ENCODE measurements at regions not wholly inside any gene's neighbourhood (a gene's known extent, or its start where the extent isn't known, plus 50 kb on each side); places are given as distances from the start of the nearest gene placed in this dataset.

DNA sequence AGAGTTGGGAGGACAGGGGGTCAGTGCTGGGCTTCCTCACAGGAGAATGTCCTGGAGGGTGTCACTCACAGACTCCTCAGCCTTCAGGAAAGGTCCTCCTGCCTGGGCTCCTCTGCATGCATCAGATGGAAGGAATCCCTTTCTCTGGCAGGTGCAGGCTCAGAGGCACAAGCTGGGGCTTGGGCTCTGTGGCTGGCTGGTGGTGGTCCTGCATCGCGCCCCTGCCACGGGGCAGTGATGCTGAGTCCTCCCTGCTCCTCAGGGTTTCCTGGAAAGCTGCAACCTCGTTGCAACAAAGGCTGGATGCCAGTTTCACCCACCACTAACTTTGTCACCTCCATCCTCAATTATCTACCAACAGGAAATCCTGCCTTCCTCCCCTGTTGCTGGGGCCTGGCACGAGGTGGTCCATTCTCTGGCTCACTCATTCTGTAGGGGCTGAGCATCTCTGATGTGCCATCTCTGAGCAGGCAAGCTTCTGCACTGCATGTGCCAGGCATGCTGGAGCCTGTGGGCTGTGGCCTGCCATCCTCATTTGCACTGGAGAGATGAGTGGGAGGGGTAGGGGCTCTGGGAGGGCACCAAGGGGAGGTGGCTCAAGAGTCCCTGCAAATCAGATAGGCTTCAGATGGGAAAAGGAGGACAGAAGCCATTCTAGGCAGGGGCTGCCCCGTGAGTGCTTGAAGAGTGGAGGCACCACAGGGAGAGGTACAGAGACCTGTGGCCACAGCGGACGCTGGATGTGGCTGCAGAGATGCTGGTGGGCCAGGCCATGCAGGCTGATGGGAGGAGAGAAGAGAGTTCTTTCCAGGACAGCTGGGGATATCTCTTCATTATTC lies 272.6 kb upstream of the HS6ST1 start:
- TF ChIP-seq, protein P1, sequence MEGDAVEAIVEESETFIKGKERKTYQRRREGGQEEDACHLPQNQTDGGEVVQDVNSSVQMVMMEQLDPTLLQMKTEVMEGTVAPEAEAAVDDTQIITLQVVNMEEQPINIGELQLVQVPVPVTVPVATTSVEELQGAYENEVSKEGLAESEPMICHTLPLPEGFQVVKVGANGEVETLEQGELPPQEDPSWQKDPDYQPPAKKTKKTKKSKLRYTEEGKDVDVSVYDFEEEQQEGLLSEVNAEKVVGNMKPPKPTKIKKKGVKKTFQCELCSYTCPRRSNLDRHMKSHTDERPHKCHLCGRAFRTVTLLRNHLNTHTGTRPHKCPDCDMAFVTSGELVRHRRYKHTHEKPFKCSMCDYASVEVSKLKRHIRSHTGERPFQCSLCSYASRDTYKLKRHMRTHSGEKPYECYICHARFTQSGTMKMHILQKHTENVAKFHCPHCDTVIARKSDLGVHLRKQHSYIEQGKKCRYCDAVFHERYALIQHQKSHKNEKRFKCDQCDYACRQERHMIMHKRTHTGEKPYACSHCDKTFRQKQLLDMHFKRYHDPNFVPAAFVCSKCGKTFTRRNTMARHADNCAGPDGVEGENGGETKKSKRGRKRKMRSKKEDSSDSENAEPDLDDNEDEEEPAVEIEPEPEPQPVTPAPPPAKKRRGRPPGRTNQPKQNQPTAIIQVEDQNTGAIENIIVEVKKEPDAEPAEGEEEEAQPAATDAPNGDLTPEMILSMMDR (IDR thresholded peaks at IDR 0.05; ENCODE audit: insufficient read depth, low read length, poor library complexity, severe bottlenecking): no peak
- Histone ChIP-seq H3K4me2 (ENCODE audit: low read depth, low read length, poor library complexity, severe bottlenecking) (no peak overlapping the region), H3K27me3 (ENCODE audit: low read length) (no peaks in the 10 kb centered on the region)

DNA sequence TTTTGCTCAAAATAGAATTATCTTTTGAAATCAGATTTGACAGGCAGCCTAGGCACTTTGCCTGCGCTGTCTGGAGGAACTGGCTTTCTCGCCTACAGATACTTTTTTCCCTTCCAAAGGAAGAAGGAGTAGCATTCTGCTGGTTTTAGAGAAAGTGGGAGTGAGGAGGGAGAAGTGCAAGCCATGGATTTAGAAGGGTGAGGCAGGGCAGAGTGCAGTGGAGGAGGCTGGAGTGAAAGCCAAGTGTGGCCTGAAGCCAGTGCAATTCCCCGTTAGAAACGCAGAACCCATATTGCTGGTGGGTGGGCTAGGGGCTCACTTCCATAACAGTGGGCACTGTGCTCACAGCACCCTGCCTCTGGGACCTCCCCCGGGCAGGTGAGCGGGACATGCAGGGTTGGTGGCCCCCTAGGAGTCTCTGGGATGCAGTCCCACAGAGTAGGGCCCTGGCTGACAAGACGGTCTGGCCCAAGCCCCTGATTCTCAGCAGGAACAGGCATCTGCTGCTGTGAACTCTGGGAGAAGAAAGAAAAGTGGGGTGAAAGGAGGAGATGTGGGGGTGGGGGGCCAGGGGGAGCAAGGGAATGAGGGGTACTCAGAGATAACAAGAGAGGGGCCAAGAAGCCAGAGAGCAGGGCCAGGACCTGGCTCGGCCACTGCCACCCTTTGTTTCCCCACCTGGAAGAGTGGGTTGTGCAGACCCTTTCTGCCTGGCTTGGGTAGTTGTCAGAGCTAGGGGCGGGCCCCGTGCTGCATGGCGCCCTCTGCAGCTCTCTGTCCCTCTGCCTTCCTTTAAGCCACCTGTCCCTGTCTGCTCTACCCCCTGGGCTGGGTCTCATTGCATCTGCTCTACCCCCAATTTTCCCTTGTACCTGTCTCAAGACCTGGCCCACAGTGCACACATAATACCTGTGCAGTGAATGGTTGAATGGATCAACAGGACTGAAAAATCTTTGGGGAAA lies 273.5 kb upstream of the HS6ST1 start:
- TF ChIP-seq, protein P1 (IDR thresholded peaks at IDR 0.05; ENCODE audit: insufficient read depth, low read length, poor library complexity, severe bottlenecking): no peak
- TF ChIP-seq EZH2phosphoT487 (conservative IDR thresholded peaks at IDR 0.05; ENCODE audit: low read length): no peak
- no peaks in the 10 kb centered on the region for H3K27me3 ChIP-seq (ENCODE audit: low read length)
- H3K79me2 ChIP-seq (ENCODE audit: insufficient read depth, low read length): no peaks in the 10 kb centered on the region
- H3K27ac ChIP-seq (ENCODE audit: low read depth, low read length): no peak overlapping the region
- no peaks in the 10 kb centered on the region for H3K9me3 ChIP-seq (ENCODE audit: insufficient read depth, low read length)
- no peak overlapping the region for H3K4me2 ChIP-seq (ENCODE audit: low read depth, low read length, poor library complexity, severe bottlenecking)
- no peaks in the 10 kb centered on the region for H3K36me3 ChIP-seq (ENCODE audit: low read length)
- no peaks in the 10 kb centered on the region for H4K20me1 ChIP-seq (ENCODE audit: low read depth, low read length)
- H3K9me2 ChIP-seq (replicated peaks; ENCODE audit: insufficient read depth, low read length): no peaks in the 10 kb centered on the region
- no peak overlapping the region for H2AFZ ChIP-seq (ENCODE audit: low read depth, low read length, severe bottlenecking)
- no peaks in the 10 kb centered on the region for H3F3A ChIP-seq (ENCODE audit: insufficient read depth)
- H3K4me3 ChIP-seq (ENCODE audit: insufficient read depth, low read length, poor library complexity, severe bottlenecking): no peak overlapping the region
- H3K9ac ChIP-seq (ENCODE audit: low read length): no peak overlapping the region

More for the DNA sequence above, 272.6 kb upstream of the HS6ST1 start:
- no peaks in the 10 kb centered on the region for H3F3A ChIP-seq (ENCODE audit: insufficient read depth)
- no peaks in the 10 kb centered on the region for H3K36me3 ChIP-seq (ENCODE audit: low read length)
- H3K79me2 ChIP-seq (ENCODE audit: insufficient read depth, low read length): no peaks in the 10 kb centered on the region
- no peak overlapping the region for H3K27ac ChIP-seq (ENCODE audit: low read depth, low read length)
- no peak overlapping the region for H3K4me3 ChIP-seq (ENCODE audit: insufficient read depth, low read length, poor library complexity, severe bottlenecking)
- no peaks in the 10 kb centered on the region for H3K9me3 ChIP-seq (ENCODE audit: insufficient read depth, low read length)
- H3K9me2 ChIP-seq (replicated peaks; ENCODE audit: insufficient read depth, low read length): no peaks in the 10 kb centered on the region
- no peak overlapping the region for H3K9ac ChIP-seq (ENCODE audit: low read length)
- H2AFZ ChIP-seq (ENCODE audit: low read depth, low read length, severe bottlenecking): no peak overlapping the region
- no peaks in the 10 kb centered on the region for H4K20me1 ChIP-seq (ENCODE audit: low read depth, low read length)

DNA sequence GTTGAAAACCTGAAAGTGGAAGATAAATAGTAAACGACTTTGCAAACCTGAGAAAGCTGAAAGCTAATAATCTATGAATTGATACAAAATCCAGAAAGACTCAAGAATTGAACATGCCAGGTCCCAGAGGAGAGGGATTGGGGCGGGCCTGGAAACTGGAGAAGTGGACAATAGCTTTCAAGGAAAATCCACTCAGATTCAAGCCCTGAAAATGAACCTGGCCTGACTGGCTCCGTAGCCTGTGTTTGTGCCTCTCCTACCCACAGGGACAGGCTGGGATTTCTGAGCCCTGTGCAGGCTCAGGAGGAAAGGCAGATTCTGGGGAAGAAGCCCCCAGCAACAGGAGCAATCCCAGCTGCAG lies 274.8 kb upstream of the HS6ST1 start:
- Histone ChIP-seq H3K9me3 (ENCODE audit: insufficient read depth, low read length) (no peaks in the 10 kb centered on the region), H3F3A (ENCODE audit: insufficient read depth) (no peaks in the 10 kb centered on the region), H2AFZ (ENCODE audit: low read depth, low read length, severe bottlenecking) (no peak overlapping the region), H3K36me3 (ENCODE audit: low read length) (no peaks in the 10 kb centered on the region), H3K27me3 (ENCODE audit: low read length) (no peaks in the 10 kb centered on the region), H4K20me1 (ENCODE audit: low read depth, low read length) (no peaks in the 10 kb centered on the region), H3K79me2 (ENCODE audit: insufficient read depth, low read length) (no peaks in the 10 kb centered on the region), H3K4me2 (ENCODE audit: low read depth, low read length, poor library complexity, severe bottlenecking) (no peak overlapping the region), H3K9me2 (replicated peaks; ENCODE audit: insufficient read depth, low read length) (no peaks in the 10 kb centered on the region), H3K9ac (ENCODE audit: low read length) (no peak overlapping the region), H3K4me3 (ENCODE audit: insufficient read depth, low read length, poor library complexity, severe bottlenecking) (no peak overlapping the region), H3K27ac (ENCODE audit: low read depth, low read length) (no peak overlapping the region)
- TF ChIP-seq EZH2phosphoT487 (conservative IDR thresholded peaks at IDR 0.05; ENCODE audit: low read length): no peak
- TF ChIP-seq, protein P1 (IDR thresholded peaks at IDR 0.05; ENCODE audit: insufficient read depth, low read length, poor library complexity, severe bottlenecking): no peak
